IMR-90 (cell line): ENCODE measurements at regions not wholly inside any gene's neighbourhood (a gene's known extent, or its start where the extent isn't known, plus 50 kb on each side); places are given as distances from the start of the nearest gene placed in this dataset.

Experiments
- CTCF ChIP-seq: conservative IDR thresholded peaks from 2 replicates; pipeline ENCODE4 v1.5.1; 2012; ENCODE audit warnings: mild to moderate bottlenecking, low read depth, low read length, improper control_type of control experiment
- POLR2A ChIP-seq: IDR thresholded peaks from 2 replicates; pipeline ENCODE4 v1.6.1; 2012; ENCODE audit warnings: mild to moderate bottlenecking, low read depth, low read length

GRCh38 chr1:234731569-234732085 lies 121.6 kb upstream of the IRF2BP2 start:
- no peak for TF ChIP-seq CTCF
- no peak for TF ChIP-seq POLR2A
